ENCODE measurements at regions not wholly inside any gene's neighbourhood (a gene's known extent, or its start where the extent isn't known, plus 50 kb on each side); places are given as distances from the start of the nearest gene placed in this dataset.

GRCh38 chr1:58030456-58030855 is 516.1 kb downstream of the OMA1 start:
- WGBS, 5 donors, result 65 to 79% (median 77%) methylated on average over 3 of the region's 3 CpGs
- no peaks in the 10 kb centered on the region for H3K27me3 ChIP-seq (replicated peaks in 1 of 7)
- TF ChIP-seq CTCF (IDR thresholded peaks at IDR 0.05 in 8 of 11, conservative IDR thresholded peaks at IDR 0.05 in 3 of 11) (no peak), POLR2AphosphoS5 (IDR thresholded peaks at IDR 0.05) (no peak)
- no peaks in the 10 kb centered on the region for H3K9me3 ChIP-seq
- H3K36me3 ChIP-seq, result no peaks in the 10 kb centered on the region
- no peak overlapping the region for H3K4me3 ChIP-seq
- no peak for DNase-seq
- H3K4me1 ChIP-seq, result no peaks in the 10 kb centered on the region
- no peak overlapping the region for H3K27ac ChIP-seq
- intact Hi-C loops (cut with DNase I; ENCODE audit: low total_unique reads), result no loop called here

- Histone ChIP-seq H3K4me1 (no peaks in the 10 kb centered on the region), H3K4me3 (no peak overlapping the region), H3K36me3 (no peaks in the 10 kb centered on the region), H3K27me3 (replicated peaks in 1 of 7) (no peaks in the 10 kb centered on the region), H3K27ac (no peak overlapping the region), H3K9me3 (no peaks in the 10 kb centered on the region)
- intact Hi-C loops (cut with DNase I; ENCODE audit: low total_unique reads), result no loop called here
- TF ChIP-seq CTCF (IDR thresholded peaks at IDR 0.05 in 8 of 11, conservative IDR thresholded peaks at IDR 0.05 in 3 of 11) (no peak), POLR2A (IDR thresholded peaks at IDR 0.05) (no peak), POLR2AphosphoS5 (IDR thresholded peaks at IDR 0.05) (no peak)
- DNase-seq, result no peak
- 91 to 97% (median 93%) methylated on average over 3 of the region's 3 CpGs for WGBS, 5 donors
These were observed 528.9 kb downstream of the OMA1 start for GRCh38 chr1:58017641-58018040.

GRCh38 chr1:58013237-58013636 is 533.3 kb downstream of the OMA1 start:
- no peak for DNase-seq
- H3K27me3 ChIP-seq (replicated peaks in 1 of 7), result no peaks in the 10 kb centered on the region
- H3K9me3 ChIP-seq, result peaks cover 0 to 5% (median 0%) of the 10 kb centered on the region in 8 donors
- H3K4me1 ChIP-seq, result no peaks in the 10 kb centered on the region
- H3K36me3 ChIP-seq, result no peaks in the 10 kb centered on the region
- WGBS, 5 donors, result 77 to 87% (median 81%) methylated on average over 3 of the region's 3 CpGs
- no peak overlapping the region for H3K27ac ChIP-seq
- intact Hi-C loops (cut with DNase I; ENCODE audit: low total_unique reads), result no loop called here
- H3K4me3 ChIP-seq, result no peak overlapping the region
- TF ChIP-seq CTCF (IDR thresholded peaks at IDR 0.05 in 8 of 11, conservative IDR thresholded peaks at IDR 0.05 in 3 of 11) (no peak), POLR2AphosphoS5 (IDR thresholded peaks at IDR 0.05) (no peak), POLR2A (IDR thresholded peaks at IDR 0.05) (no peak)

GRCh38 chr1:58011978-58012377 is 534.5 kb downstream of the OMA1 start:
- no peak overlapping the region for H3K27ac ChIP-seq
- DNase-seq, result no peak
- intact Hi-C loops (cut with DNase I; ENCODE audit: low total_unique reads), result no loop called here
- no peaks in the 10 kb centered on the region for H3K36me3 ChIP-seq
- H3K9me3 ChIP-seq, result peaks cover 0 to 5% (median 0%) of the 10 kb centered on the region in 8 donors
- TF ChIP-seq POLR2AphosphoS5 (IDR thresholded peaks at IDR 0.05), result no peak
- TF ChIP-seq POLR2A (IDR thresholded peaks at IDR 0.05), result no peak
- no peak for TF ChIP-seq CTCF (IDR thresholded peaks at IDR 0.05 in 8 of 11, conservative IDR thresholded peaks at IDR 0.05 in 3 of 11)
- no peak overlapping the region for H3K4me3 ChIP-seq
- 78 to 86% (median 83%) methylated on average over 1 of the region's 1 CpG for WGBS, 5 donors
- no peaks in the 10 kb centered on the region for H3K27me3 ChIP-seq (replicated peaks in 1 of 7)
- no peaks in the 10 kb centered on the region for H3K4me1 ChIP-seq

Measured in spleen (tissue), 11 donors.